Frontal cortex (tissue), 3 donors: ENCODE measurements at regions not wholly inside any gene's neighbourhood (a gene's known extent, or its start where the extent isn't known, plus 50 kb on each side); places are given as distances from the start of the nearest gene placed in this dataset.
A peak's percentile ranks its signal among the peaks of the same experiment; 100 is the strongest.
"Not testable (repeated sequence)": the region's sequence is repeated elsewhere in the genome, so short reads cannot be mapped to it uniquely, and the experiment has no call there.

Source experiments
- DNase-seq, 2 donors: peaks; one replicate each; pipeline ENCODE4 v3.0.0; 2012; ENCODE audit warnings: low spot score in 2 of 2
- FAIRE-seq: peaks from 2 replicates; lab custom pipeline; 2012; peaks lifted over from hg19 to GRCh38; lab: Jason Lieb, UNC
- donor health status: control.
- donor health status: control.
- donor health status: control.

DNA sequence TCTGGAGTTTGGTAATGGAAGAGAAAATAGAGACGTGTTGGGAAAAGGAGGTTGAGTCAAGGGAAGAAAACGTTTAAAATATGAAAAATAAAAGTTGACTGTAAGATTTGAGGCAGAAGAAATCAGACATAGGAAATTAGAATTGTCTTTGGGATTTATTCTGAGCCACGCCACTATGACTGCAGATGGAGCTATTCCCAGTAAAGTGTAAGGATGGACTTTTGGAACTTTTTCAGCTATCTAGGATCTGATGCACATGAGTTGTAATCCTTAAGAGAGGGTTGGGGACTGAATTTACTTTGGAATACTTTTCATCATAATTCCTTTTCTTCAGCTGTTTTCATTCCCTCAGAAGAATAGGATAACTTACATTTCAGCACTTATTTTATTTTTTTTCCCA is 336.7 kb downstream of the FAM170A start:
- FAIRE-seq (no peak), DNase-seq (no peak)

DNA sequence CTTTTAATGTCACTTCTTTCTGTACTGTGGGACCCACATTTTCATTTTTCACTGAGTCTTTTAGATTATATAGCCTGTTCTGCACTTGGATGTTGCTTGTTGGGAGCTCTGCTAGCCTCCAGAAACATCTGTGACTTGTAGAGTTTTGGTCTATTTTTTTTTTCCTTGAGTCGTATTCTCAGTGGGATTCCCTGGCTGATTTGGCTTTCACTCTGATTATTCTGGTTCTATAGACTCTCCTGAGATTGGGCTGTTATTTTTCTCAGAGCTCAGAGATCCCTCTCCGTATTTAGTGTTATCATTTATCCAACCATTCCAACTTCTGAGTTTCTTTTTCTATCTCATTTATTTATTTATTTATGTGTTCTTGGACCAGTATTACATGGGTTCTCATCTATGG is 339.3 kb downstream of the FAM170A start:
- DNase-seq (no peak), FAIRE-seq (no peak)

DNA sequence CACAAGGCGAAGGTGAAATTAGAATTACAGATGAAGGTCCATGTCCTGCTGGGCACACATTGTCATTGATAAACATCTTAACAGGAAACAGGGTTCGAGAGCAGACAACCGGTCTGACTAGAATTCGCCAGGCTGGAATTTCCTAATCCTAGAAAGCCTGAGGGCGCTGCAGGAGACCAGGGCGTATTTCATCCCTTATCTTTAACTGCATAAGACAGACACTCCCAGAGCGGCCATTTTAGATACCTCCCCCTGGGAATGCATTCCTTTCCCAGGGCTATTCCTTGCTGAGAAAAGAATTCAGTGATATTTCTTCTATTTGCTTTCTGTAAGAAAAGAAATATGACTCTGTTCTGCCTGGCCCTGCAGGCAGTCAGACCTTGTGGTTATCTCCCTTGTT is 357.7 kb downstream of the FAM170A start:
- DNase-seq, FAIRE-seq: not testable (repeated sequence)

DNA sequence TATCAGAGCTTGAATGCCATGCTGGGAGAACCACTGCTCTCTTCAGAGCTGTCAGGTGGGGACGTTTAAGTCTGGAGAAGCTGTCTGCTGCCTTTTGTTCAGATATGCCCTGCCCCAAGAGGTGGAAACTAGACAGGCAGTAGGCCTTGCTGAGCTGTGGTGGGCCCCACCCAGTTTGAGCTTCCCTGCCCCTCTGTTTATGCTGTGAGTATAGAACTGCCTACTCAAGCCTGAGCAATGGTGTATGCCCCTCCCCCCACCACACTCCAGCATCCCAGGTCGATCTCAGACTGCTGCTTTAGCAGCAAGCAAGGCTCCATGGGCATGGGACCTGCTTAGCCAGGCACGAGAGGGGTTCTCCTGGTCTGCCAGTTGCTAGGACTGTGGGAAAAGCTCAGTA is 362.3 kb downstream of the FAM170A start:
- no peak for DNase-seq

DNA sequence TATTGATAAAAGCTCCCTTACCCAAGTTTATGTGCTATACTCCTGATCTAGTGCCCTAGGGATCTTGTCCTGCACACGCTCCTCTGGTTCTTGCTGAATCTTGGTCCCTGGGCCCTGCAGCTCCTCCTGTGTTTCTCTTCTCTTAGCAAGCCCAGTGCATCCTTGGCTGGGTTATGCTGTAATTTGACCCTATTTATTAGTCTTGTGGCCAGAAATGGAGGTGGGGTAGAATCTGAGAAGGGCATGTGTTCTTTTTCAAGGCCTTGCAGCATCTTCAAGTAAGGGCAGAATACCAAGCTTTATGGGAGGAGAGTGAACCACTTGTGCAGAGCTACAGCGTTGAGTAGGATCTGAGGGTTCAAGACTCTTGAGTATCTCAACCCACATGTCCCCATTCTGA is 366.8 kb downstream of the FAM170A start:
- no peak for FAIRE-seq
- no peak for DNase-seq

More for the DNA sequence above, 362.3 kb downstream of the FAM170A start:
- FAIRE-seq, result no peak

DNA sequence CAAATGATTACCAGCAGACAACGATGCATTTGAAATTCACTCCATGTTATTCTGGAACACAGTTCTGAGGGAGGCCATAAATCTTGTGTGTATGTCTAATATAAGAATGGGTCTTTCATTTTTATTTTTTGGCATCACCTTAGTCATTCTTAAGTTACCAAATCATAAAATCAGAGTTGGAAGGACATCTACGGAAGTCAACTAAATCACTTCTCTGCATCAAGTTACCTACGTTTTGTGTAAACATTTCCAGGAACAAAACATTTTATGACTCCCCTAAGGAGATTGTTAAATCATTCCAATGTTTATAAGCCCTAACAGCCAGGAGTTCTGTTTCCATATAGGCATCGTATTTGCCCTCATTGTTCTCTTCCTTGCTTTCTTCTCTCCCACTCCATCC is 378.2 kb downstream of the FAM170A start:
- no peak for DNase-seq
- FAIRE-seq, result no peak

DNA sequence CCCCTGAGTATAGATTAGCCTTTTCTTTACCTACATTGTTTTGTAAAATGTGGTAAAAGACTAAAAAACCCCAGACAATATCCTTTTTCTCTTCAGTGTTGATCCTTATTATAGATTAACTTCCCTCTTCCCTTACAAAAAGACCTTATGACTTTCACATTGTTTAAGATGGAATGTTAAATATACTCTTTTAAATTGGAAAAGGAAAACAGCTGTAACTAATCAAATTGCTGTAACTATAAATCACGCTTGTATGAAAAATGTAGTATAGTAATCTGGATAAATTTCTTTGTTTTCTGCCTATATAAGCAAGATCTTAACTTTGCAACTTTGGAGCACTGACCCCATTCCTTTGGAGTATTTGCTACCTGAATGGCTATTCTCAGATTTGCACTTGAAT is 383.1 kb downstream of the FAM170A start:
- no peak for DNase-seq
- FAIRE-seq, result no peak

DNA sequence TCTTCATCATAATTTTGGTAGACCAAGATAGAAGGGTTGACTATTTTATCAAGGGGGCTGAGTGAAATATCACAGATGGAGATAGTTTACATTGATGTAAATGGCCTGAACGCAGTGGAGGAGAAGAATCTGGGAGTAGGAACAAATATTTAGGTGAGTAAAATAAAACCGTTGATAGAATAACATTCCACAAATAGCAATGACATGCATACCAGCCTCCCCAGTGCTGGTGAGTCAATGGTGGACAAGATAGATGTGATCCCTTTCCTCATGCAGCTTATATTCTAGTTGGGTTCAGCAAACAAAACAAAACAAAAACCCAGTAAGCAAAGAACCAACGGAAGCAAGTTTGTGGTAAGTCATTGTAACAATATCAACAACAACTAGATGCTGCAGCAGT is 385.2 kb downstream of the FAM170A start:
- FAIRE-seq, result no peak
- no peak for DNase-seq

DNA sequence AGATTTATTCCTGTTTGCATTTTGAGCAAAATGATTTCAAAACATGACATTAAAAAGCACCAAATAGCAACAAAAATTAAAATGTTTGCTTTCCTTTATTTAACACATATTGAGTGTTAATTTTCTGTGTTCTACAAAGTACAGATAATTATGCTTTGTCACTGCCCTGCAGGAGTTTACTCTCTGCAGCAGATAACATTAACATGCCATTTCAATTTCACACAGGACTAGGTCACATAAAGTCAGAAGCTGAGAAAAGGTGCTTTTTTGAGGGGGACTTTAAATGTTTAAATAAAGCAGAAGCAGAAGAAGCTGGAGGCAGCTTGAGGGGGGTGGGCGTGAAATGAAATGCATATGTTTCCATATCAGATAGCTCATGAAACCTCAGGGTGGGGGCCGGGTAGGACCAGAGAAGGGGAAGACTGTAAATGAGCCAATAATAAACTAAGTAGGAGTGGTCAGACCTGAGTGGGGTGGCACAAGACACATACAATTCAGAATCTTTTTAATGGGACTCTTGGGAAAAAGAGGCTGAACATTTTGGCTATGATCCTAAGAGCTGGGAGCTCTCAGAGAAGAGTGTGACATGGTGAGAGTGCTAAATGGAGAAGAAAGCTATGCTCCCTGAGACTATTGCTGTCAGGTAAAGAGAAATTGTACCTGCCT is 387.5 kb downstream of the FAM170A start:
- no peak for FAIRE-seq

DNA sequence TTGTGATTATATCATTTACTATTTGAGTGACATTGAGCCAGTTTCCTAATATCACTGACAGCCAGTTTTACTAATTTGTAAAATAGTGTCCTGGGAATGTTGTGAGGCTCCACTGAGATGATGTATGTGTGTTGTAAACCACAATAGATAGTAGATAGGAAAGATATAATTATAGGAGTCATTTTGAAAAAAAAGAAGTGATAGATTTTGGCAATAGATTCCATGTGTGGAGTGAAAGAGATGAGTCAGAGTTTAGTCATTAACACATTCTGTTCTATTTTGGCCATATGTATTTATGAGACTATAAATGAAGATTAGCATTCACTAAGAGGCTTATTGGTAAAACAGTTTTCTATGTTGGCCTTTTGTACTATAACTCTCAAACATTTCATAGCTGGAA is 388.2 kb downstream of the FAM170A start:
- FAIRE-seq (no peak), DNase-seq (no peak)

More for the DNA sequence above, 387.5 kb downstream of the FAM170A start:
- no peak for DNase-seq

DNA sequence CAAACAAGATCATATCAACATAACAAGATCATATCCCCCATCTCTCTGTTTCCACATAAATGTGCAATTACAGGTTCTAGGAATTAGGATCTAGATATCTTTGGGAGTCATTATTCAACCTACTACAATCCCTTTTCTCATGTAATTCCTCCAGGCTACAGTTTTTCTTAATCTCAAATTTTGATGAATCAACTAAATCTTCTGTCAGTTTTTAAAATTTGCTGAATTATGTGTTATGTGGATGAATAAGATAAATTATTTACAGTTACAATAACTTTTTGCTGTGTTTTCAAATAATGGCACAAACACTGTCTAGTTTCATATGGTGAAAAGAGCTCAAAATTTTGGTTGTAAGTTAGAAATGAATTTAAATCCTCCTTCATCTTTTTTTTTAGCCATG is 405.8 kb downstream of the FAM170A start:
- no peak for FAIRE-seq

DNA sequence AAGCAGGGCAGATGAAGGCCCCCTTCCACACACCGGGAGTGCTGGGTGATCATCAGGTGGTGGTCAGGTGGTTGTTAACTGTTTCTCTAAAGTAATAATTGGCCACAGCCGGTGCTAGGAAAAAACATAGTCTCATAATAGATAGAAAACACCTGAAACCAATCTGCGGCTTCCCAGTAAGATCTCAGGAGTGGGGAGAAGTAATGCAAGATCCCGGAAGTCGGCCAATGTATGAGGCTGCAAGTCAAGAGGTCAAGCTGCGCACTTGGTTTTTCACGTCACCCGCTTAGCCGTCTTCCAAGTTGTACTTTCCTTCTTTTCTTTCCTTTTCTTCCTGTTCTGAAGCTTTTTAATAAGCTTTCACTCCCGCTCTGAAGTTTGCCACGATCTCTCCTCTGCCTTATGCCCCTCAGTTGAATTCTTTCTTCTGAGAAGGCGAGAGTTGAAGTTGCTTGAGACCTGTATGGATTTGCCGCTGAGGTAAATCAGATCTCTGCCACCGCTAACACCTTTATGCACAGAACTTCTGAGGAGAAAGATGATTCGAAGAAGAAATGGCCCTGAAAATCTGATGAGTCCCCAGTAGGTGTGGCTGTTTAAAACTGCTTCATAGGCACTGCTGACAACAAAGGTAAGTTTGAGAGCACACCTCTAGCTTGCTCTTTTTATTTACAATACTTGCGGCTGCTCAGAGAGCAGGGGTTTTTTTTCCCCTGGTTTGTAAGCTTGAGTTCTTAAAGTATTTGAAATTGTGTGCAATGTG is 406.6 kb downstream of the FAM170A start:
- DNase-seq, result no peak
- no peak for FAIRE-seq

More for the DNA sequence above, 405.8 kb downstream of the FAM170A start:
- DNase-seq, result no peak

DNA sequence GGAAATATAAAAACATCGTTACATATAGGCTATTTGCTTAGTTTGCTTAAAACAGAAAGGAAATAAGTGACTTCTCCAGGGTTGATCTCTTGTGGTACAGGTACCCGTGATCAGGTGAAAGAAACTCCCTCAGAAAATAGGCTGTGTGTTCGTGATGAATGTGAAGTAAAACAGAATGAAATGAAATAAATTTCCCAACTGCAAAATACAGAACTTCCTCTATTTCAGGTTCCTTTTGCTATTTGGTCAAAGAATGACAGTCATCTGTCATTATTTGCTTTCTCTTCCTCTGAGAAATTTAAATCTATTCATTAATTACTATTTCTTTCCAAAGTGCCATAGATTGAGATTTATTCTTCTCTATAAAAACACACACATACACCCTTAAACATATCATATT is 408.1 kb downstream of the FAM170A start:
- no peak for FAIRE-seq
- no peak for DNase-seq

DNA sequence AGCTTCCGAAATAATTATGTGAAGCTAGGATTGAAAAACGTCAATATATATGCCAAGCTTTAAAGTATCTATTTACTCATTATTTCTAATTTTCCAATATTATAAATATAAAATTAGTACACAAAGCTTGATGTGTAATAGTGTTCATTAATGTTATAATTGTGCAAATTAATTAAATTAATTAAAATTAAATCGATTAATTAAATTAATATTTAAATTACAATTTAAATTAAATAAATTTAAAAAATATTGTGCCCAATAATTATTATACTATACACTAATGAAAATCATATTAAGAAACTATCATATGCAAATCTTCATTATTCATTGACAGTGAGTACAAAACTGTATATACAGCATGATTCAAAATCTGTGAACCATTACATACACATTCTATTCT is 409.8 kb downstream of the FAM170A start:
- DNase-seq (no peak), FAIRE-seq (peak; percentile 97)

DNA sequence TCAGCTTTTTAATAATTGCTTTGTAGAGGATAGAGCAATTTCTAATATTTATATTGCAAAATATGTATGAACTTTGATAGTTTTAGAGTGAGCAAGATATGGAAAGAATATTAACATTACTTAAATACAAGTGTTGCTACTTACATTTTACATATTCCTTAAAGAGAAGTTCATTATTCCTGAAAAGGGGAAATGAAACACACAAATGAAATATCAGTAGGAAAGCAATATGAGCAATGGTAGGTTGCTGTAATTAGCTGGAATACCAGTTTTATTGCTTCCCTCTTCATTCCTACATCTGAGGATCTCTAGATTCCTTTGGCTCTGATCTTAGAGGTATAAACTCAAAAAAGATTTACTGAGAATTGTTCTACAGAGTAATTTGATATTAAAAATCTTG is 414.1 kb downstream of the FAM170A start:
- DNase-seq (no peak), FAIRE-seq (no peak)

DNA sequence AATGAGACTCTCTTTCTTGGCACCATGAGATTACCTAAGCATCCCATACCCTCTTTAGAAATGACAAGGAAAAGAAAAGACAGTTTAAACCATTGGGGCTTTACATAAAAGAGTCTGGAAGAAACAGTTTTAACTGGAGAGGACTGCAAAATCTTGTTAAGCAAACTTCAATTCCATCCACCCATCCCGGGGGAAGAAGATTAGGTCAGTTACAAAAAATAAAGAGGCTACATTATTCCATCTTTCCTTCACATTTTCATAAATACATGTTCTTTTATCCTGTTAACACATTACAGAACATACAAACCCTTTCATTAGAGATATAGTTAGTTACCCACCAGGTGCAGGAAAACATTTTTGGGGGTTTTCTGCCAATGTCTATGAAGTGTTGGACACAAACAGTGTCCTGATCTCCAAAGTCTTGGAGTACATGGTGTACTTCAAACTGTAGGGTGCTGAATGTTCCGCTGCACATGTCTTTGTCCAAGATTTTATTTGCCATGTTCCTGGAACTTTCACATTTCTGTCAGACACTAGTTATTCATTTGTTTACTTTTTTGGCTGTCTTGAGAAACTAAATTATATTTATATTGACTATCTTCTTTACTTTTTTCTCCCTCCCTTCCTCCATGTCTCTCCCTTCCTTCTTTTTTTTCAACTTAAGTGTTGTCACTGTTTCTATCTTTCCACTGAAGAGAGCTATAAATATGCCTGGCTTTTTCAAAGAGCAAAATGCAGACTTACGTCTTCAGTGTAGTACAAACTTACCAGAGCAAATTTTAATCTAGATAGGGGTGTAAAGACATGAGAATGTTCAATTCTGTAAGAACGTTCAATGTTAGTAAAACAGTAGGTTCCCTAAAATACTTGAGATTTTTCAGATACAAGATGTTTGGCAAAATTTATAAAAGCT is 410.9 kb upstream of the PRR16 start:
- FAIRE-seq (no peak), DNase-seq (no peak)

DNA sequence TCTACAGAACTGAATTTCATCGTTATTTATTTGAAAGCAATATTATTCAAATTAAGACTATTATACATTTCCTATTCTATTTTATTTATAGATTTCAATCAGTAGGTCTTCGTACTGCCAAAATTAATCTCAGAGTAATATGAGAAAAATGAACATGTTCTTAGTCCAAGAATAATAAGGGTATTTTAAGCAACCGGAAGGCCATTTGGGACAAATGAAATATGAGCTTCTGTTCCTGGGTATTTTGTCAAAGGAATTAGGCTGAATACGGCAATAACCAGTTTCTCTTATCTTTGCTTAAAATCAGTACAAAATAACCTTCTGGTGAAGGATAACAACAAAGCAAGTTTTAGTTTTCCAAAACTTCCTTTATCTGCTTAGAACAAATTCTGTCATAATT is 410.3 kb upstream of the PRR16 start:
- no peak for DNase-seq
- FAIRE-seq, result no peak

DNA sequence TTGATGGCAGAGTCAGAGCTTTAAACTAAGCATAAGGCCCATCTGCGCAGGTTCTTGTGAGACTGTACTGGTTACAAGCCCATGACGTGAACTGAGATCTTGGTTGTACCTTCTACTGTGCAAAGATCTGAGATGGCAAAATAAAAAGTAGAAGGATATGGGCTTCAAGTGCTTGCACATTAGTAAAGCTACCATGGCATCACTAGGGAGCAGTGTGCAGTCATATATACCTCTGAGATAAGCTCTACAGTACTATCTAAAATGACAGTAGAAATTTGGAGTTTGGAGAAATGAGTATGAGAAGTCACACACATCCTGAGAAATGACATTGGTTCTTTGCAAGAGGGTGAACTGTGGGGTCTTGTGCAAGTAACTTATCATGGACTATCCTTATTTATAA is 408.2 kb upstream of the PRR16 start:
- FAIRE-seq, result no peak
- DNase-seq, result no peak

DNA sequence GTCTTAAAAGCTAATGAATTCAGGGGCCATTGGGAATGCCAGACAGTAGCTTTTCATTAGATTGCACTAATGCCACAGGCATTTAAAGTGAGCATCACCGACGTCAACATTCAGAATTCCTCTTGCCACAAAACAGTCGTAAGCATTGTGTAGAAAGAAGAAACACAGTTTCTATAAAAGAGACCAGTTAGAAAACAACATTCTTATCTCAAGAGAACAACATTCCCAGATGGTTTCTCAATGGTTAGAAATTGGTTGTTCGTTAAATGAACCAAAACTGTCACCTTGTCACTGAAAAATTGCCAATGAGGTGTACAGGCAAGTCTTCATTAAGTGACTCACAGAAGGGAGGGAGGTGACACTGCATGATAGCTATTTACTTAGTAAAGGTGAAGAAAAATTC is 401.6 kb upstream of the PRR16 start:
- DNase-seq (no peak), FAIRE-seq (no peak)

DNA sequence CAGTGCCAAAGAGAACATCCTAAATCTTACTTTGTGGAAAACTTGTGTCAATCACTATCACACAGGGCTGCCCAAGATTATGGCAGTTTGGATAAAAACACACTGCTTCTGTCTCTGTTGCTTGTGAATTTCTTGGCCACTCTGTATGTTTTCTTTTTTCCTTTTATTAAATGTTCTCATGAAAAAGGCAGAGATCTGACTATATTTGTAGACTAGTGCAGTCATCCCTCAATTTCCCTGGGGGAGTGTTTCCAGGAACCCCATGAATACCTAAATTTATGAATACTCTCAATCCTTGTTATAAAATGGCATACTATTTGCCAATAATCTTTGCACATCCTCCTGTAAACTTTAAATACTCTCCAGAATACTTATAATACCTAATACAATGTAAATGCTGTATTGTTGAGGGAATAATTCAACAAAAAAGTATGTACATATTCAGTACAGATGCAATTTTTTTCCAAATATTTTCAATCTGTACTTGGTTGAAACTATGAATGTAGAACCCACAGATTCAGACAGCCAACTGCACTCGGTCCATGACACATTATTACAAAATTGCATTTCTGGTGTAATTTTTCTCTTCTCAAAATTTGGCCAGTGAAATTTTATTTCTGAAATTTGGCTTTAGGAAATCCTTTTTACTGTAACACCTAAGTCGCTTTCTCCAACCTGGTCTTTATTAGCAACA is 391.9 kb upstream of the PRR16 start:
- FAIRE-seq (no peak), DNase-seq (no peak)
